ENCODE measurements at regions not wholly inside any gene's neighbourhood (a gene's known extent, or its start where the extent isn't known, plus 50 kb on each side); places are given as distances from the start of the nearest gene placed in this dataset.
"Not testable (repeated sequence)": the region's sequence is repeated elsewhere in the genome, so short reads cannot be mapped to it uniquely, and the experiment has no call there.

DNA sequence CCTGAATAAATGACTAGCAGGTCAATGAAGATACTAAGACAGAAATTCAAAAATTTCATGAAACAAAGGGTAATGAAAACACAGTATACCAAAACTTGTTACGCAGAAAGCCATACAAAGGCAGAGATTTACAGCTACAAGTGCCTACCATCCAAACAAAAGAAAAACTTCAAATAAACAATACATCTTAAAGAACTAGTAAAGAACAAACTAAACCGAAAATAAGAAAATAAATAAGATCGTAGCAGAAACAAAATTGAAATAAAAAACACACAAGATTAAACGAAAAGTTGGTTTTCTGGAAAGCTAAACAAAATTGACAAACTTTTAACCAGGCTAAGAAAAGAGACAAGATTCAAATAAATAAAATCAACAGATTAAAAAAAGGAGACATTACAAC, 51.5 kb downstream of the VPREB1 start:
- not testable (repeated sequence) for H3K4me1 ChIP-seq (ENCODE audit: control insufficient read depth in 5 of 5, insufficient read depth in 5 of 5, low read length in 5 of 5); H3K9me3 ChIP-seq (ENCODE audit: control insufficient read depth in 5 of 5, low read length in 5 of 5); H3K27ac ChIP-seq (ENCODE audit: low read depth, low read length); H3K27me3 ChIP-seq (ENCODE audit: control insufficient read depth in 5 of 5, insufficient read depth in 4 of 5, low read length in 5 of 5); H3K4me3 ChIP-seq (ENCODE audit: low read depth in 1 of 5, low read length in 5 of 5); H3K9ac ChIP-seq (ENCODE audit: low read length in 5 of 5)
- H3K36me3 ChIP-seq (ENCODE audit: control insufficient read depth in 5 of 5, insufficient read depth in 5 of 5, low read length in 5 of 5): peaks cover 0 to 26% (median 9%) of the 10 kb centered on the region in 5 donors

- peak overlapping the region; percentile 67 to 79 (median 73) for H3K4me3 ChIP-seq (ENCODE audit: low read depth in 1 of 5, low read length in 5 of 5)
- H3K27me3 ChIP-seq (ENCODE audit: control insufficient read depth in 5 of 5, insufficient read depth in 4 of 5, low read length in 5 of 5); H3K9me3 ChIP-seq (ENCODE audit: control insufficient read depth in 5 of 5, low read length in 5 of 5); H3K27ac ChIP-seq (ENCODE audit: low read depth, low read length); H3K4me1 ChIP-seq (ENCODE audit: control insufficient read depth in 5 of 5, insufficient read depth in 5 of 5, low read length in 5 of 5): not testable (repeated sequence)
- H3K9ac ChIP-seq (ENCODE audit: low read length in 5 of 5): peak overlapping the region in 1 of 5 donors; percentile 47
- H3K36me3 ChIP-seq (ENCODE audit: control insufficient read depth in 5 of 5, insufficient read depth in 5 of 5, low read length in 5 of 5): peaks cover 0 to 19% (median 9%) of the 10 kb centered on the region in 5 donors
Observed at GRCh38 chr22:22297159-22297793, 52.7 kb downstream of the VPREB1 start.

DNA sequence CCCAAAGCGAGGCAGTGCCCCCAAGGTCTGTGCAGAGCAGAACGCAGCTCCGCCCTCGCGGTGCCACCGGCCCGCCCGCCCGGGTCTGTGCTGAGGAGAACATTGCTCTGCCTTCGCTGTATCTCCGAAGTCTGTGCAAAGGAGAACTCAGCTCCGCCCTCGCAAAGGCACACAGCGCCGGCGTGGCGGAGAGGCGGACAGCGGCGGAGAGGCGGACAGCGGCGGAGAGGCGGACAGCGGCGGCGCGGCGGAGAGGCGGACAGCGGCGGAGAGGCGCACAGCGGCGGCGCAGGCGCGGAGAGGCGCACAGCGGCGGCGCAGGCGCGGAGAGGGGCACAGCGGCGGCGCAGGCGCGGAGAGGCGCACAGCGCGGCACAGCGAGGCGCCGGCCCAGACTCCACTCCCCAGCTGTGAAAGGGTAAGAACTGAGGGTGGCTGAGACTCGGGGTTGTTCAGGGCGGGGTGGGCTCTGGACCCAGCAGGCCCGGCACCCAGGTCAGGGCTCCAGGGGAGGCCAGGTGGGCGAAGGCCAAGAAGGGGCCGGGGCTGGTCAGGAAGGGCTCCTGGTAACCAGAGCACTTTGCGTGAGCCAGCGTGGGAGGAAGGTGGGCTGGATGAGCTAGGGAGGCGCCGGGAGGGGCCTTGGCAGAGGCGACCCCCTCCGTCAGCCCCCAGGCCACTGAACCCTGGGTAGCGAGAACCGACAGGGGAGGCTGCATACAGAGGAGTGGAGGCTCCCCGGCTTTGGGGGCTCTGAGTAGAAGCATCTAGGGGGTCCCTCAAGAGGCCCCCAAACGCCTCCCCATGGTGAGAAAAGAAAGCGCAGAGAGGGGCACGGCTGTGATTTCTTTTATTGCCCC, 53.4 kb downstream of the VPREB1 start:
- H3K27ac ChIP-seq (ENCODE audit: low read depth, low read length); H3K4me1 ChIP-seq (ENCODE audit: control insufficient read depth in 5 of 5, insufficient read depth in 5 of 5, low read length in 5 of 5); H3K27me3 ChIP-seq (ENCODE audit: control insufficient read depth in 5 of 5, insufficient read depth in 4 of 5, low read length in 5 of 5); H3K9me3 ChIP-seq (ENCODE audit: control insufficient read depth in 5 of 5, low read length in 5 of 5): not testable (repeated sequence)
- Histone ChIP-seq H3K36me3 (ENCODE audit: control insufficient read depth in 5 of 5, insufficient read depth in 5 of 5, low read length in 5 of 5) (peaks cover 0 to 13% (median 5%) of the 10 kb centered on the region in 5 donors), H3K4me3 (ENCODE audit: low read depth in 1 of 5, low read length in 5 of 5) (peak overlapping the region; percentile 69 to 79 (median 73)), H3K9ac (ENCODE audit: low read length in 5 of 5) (peak overlapping the region in 4 of 5 donors; percentile 43 to 87 (median 86))

DNA sequence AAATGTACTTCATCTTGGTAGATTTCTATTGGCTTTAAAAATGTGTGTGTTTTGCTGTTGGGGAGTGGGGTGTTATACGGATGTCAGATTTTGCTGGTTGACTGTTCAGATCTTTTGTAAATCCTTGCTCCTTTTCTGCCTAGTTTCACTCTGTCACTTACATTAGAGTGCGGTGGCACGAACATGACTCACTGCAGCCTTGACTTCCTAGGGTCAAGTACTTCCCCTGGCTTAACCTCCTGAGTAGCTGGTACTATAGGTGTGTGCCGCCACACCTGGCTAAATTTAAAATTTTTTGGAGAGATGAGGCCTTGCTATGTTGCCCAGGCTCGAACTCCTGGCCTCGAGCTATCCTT, 54.0 kb downstream of the VPREB1 start:
- H3K27me3 ChIP-seq (ENCODE audit: control insufficient read depth in 5 of 5, insufficient read depth in 4 of 5, low read length in 5 of 5); H3K4me1 ChIP-seq (ENCODE audit: control insufficient read depth in 5 of 5, insufficient read depth in 5 of 5, low read length in 5 of 5); H3K27ac ChIP-seq (ENCODE audit: low read depth, low read length); H3K36me3 ChIP-seq (ENCODE audit: control insufficient read depth in 5 of 5, insufficient read depth in 5 of 5, low read length in 5 of 5); H3K9me3 ChIP-seq (ENCODE audit: control insufficient read depth in 5 of 5, low read length in 5 of 5): not testable (repeated sequence)
- Histone ChIP-seq H3K4me3 (ENCODE audit: low read depth in 1 of 5, low read length in 5 of 5) (peak overlapping the region; percentile 48 to 77 (median 73)), H3K9ac (ENCODE audit: low read length in 5 of 5) (peak overlapping the region in 4 of 5 donors; percentile 43 to 87 (median 86))

DNA sequence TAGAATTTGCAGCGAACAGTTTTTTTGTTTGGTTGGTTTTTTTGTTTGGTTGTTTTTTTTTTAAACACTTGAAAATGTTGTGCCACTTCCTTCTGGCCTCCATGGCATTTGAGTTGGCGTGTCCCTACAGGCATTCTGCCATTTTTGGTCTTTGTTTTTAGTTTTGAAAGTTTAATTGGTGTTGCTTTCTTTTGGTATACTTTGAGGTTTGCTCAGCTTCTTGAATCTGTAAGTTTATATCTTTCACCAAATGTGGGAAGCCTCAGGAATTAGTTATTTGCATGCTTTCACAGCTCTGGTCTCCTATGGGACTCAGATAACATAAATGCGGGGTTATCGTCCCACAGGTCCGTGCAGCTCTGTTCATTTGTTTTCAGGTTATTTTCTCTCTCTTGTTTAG, 55.9 kb downstream of the VPREB1 start:
- H3K27ac ChIP-seq (ENCODE audit: low read depth, low read length); H3K36me3 ChIP-seq (ENCODE audit: control insufficient read depth in 5 of 5, insufficient read depth in 5 of 5, low read length in 5 of 5); H3K4me1 ChIP-seq (ENCODE audit: control insufficient read depth in 5 of 5, insufficient read depth in 5 of 5, low read length in 5 of 5); H3K4me3 ChIP-seq (ENCODE audit: low read depth in 1 of 5, low read length in 5 of 5); H3K27me3 ChIP-seq (ENCODE audit: control insufficient read depth in 5 of 5, insufficient read depth in 4 of 5, low read length in 5 of 5); H3K9me3 ChIP-seq (ENCODE audit: control insufficient read depth in 5 of 5, low read length in 5 of 5); H3K9ac ChIP-seq (ENCODE audit: low read length in 5 of 5): not testable (repeated sequence)

- not testable (repeated sequence) for H3K27me3 ChIP-seq (ENCODE audit: control insufficient read depth in 5 of 5, insufficient read depth in 4 of 5, low read length in 5 of 5); H3K4me1 ChIP-seq (ENCODE audit: control insufficient read depth in 5 of 5, insufficient read depth in 5 of 5, low read length in 5 of 5); H3K4me3 ChIP-seq (ENCODE audit: low read depth in 1 of 5, low read length in 5 of 5); H3K9me3 ChIP-seq (ENCODE audit: control insufficient read depth in 5 of 5, low read length in 5 of 5); H3K9ac ChIP-seq (ENCODE audit: low read length in 5 of 5); H3K27ac ChIP-seq (ENCODE audit: low read depth, low read length)
- peaks cover 0 to 12% (median 7%) of the 10 kb centered on the region in 5 donors for H3K36me3 ChIP-seq (ENCODE audit: control insufficient read depth in 5 of 5, insufficient read depth in 5 of 5, low read length in 5 of 5)
Observed at GRCh38 chr22:22300946-22301345, 56.4 kb downstream of the VPREB1 start.

GRCh38 chr22:22316589-22316988, 72.0 kb downstream of the VPREB1 start:
- Histone ChIP-seq H3K27ac (ENCODE audit: low read depth, low read length) (no peak overlapping the region), H3K4me3 (ENCODE audit: low read depth in 1 of 5, low read length in 5 of 5) (no peak overlapping the region), H3K36me3 (ENCODE audit: control insufficient read depth in 5 of 5, insufficient read depth in 5 of 5, low read length in 5 of 5) (peaks cover 4 to 50% (median 36%) of the 10 kb centered on the region in 5 donors), H3K9me3 (ENCODE audit: control insufficient read depth in 5 of 5, low read length in 5 of 5) (no peaks in the 10 kb centered on the region), H3K9ac (ENCODE audit: low read length in 5 of 5) (no peak overlapping the region), H3K27me3 (ENCODE audit: control insufficient read depth in 5 of 5, insufficient read depth in 4 of 5, low read length in 5 of 5) (no peaks in the 10 kb centered on the region), H3K4me1 (ENCODE audit: control insufficient read depth in 5 of 5, insufficient read depth in 5 of 5, low read length in 5 of 5) (no peaks in the 10 kb centered on the region)

- no peak overlapping the region for H3K9ac ChIP-seq (ENCODE audit: low read length in 5 of 5)
- H3K9me3 ChIP-seq (ENCODE audit: control insufficient read depth in 5 of 5, low read length in 5 of 5): no peaks in the 10 kb centered on the region
- H3K27ac ChIP-seq (ENCODE audit: low read depth, low read length): no peak overlapping the region
- no peaks in the 10 kb centered on the region for H3K4me1 ChIP-seq (ENCODE audit: control insufficient read depth in 5 of 5, insufficient read depth in 5 of 5, low read length in 5 of 5)
- peaks cover 4 to 50% (median 36%) of the 10 kb centered on the region in 5 donors for H3K36me3 ChIP-seq (ENCODE audit: control insufficient read depth in 5 of 5, insufficient read depth in 5 of 5, low read length in 5 of 5)
- no peaks in the 10 kb centered on the region for H3K27me3 ChIP-seq (ENCODE audit: control insufficient read depth in 5 of 5, insufficient read depth in 4 of 5, low read length in 5 of 5)
- no peak overlapping the region for H3K4me3 ChIP-seq (ENCODE audit: low read depth in 1 of 5, low read length in 5 of 5)
Observed at GRCh38 chr22:22318723-22319465, 74.3 kb downstream of the VPREB1 start.

DNA sequence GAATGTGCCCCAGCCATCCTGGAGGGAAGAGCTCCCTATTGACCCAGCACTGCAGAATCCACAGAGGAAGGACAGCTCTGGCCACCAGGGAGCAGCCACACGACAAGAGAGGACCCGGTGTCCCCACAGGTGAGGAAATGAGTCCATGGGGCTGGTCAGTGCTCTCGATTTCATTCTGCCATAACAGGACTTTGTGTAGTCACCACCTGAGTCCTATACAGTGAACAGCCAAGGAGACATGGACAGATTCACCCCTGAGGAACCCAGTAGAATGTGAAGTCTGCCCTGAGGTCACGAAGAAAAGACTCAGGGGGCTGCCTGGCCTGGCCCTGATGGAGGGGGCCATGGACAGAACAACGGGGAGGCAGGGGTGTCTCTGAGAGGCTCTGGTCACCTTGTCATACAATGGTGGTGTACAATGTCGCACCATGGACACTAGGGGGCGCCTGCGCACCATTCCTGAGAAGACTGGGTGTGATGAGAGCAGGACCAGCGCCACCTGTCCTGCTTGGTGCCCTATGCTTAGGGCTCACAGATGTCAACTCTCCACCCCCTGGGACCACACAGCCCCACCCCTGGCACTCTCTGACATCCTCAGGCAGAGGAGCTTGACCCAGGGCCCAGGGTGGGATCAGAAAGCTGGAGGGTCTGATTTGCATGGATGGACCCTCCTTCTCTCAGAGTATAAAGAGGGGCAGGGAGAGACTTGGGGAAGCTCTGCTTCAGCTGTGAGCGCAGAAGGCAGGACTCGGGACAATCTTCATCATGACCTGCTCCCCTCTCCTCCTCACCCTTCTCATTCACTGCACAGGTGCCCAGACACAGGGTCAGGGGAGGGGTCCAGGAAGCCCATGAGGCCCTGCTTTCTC, 77.4 kb downstream of the VPREB1 start:
- not testable (repeated sequence) for H3K9ac ChIP-seq (ENCODE audit: low read length in 5 of 5); H3K4me3 ChIP-seq (ENCODE audit: low read depth in 1 of 5, low read length in 5 of 5); H3K9me3 ChIP-seq (ENCODE audit: control insufficient read depth in 5 of 5, low read length in 5 of 5); H3K4me1 ChIP-seq (ENCODE audit: control insufficient read depth in 5 of 5, insufficient read depth in 5 of 5, low read length in 5 of 5); H3K27me3 ChIP-seq (ENCODE audit: control insufficient read depth in 5 of 5, insufficient read depth in 4 of 5, low read length in 5 of 5); H3K27ac ChIP-seq (ENCODE audit: low read depth, low read length)
- H3K36me3 ChIP-seq (ENCODE audit: control insufficient read depth in 5 of 5, insufficient read depth in 5 of 5, low read length in 5 of 5): peaks cover 1 to 30% (median 24%) of the 10 kb centered on the region in 5 donors

Measured in subcutaneous abdominal adipose tissue (tissue), 5 donors.